Natural killer cell (primary cell): ENCODE measurements at regions not wholly inside any gene's neighbourhood (a gene's known extent, or its start where the extent isn't known, plus 50 kb on each side); places are given as distances from the start of the nearest gene placed in this dataset.

Experiments
- ATAC-seq, 3 donors: fragments of 150-1000 bp in 2 of 3; fragments of 200-7000 bp in 1 of 3; cut with Tn5 transposase; 1 replicate in 1 of 3; 2 replicates in 2 of 3; pipeline ENCODE4 v1.10.0; 2021; ENCODE audit warnings: mild to moderate bottlenecking in 2 of 3, moderate library complexity in 2 of 3
- DNase-seq, 2 donors: peaks; one replicate each; pipeline versions ENCODE4 v3.0.0 to v3.0.0-alpha.2; 2013 to 2021; ENCODE audit warnings: mixed read lengths in 1 of 2
- H3K27ac ChIP-seq: one replicate; pipeline ENCODE4 v1.5.1; 2013; ENCODE audit warnings: mild to moderate bottlenecking, low read length
- H3K27me3 ChIP-seq: one replicate; pipeline ENCODE4 v1.6.1; 2013; ENCODE audit warnings: low read length; ENCODE audit not compliant: control insufficient read depth, insufficient read depth
- H3K36me3 ChIP-seq: one replicate; pipeline ENCODE4 v1.6.1; 2013; ENCODE audit warnings: low read length; ENCODE audit not compliant: control insufficient read depth, insufficient read depth
- H3K4me1 ChIP-seq: one replicate; pipeline ENCODE4 v1.6.1; 2013; ENCODE audit warnings: low read length; ENCODE audit not compliant: control insufficient read depth, insufficient read depth
- H3K4me3 ChIP-seq: one replicate; pipeline ENCODE4 v1.5.1; 2013; ENCODE audit warnings: low read length
- H3K9me3 ChIP-seq: one replicate; pipeline ENCODE4 v1.6.1; 2013; ENCODE audit warnings: low read length; ENCODE audit not compliant: control insufficient read depth, insufficient read depth
- H3K27ac Mint-ChIP-seq, 2 donors: one replicate each; pipeline ENCODE4 v1.8.0; 2022; ENCODE audit warnings: mild to moderate bottlenecking in 2 of 2, mixed read lengths in 2 of 2, moderate library complexity in 1 of 2
- H3K27me3 Mint-ChIP-seq, 2 donors: one replicate each; pipeline ENCODE4 v1.8.0; 2022; ENCODE audit warnings: low read depth in 2 of 2, mixed read lengths in 2 of 2
- H3K36me3 Mint-ChIP-seq: one replicate; pipeline ENCODE4 v1.8.0; 2022; ENCODE audit warnings: mixed read lengths
- H3K4me1 Mint-ChIP-seq, 2 donors: one replicate each; pipeline ENCODE4 v1.8.0; 2022; ENCODE audit warnings: mixed read lengths in 2 of 2
- H3K4me3 Mint-ChIP-seq: one replicate; pipeline ENCODE4 v1.8.0; 2022; ENCODE audit warnings: mild to moderate bottlenecking, moderate library complexity, mixed read lengths
- H3K9me3 Mint-ChIP-seq, 2 donors: one replicate each; pipeline ENCODE4 v1.8.0; 2022; ENCODE audit warnings: mixed read lengths in 2 of 2
- CTCF ChIP-seq: fragments of 200-600 bp; IDR thresholded peaks from one replicate; pipeline ENCODE4 v1.8.0; 2022; ENCODE audit warnings: antibody characterized with exemption
- WGBS: methylation state at CpG from one replicate; pipeline ENCODE4 v1.1.7; 2013; ENCODE audit warnings: missing lambda C conversion rate; ENCODE audit not compliant: insufficient coverage; 5-methylcytosine and 5-hydroxymethylcytosine counted together
- intact Hi-C: fragments of 100-400 bp; cut with micrococcal nuclease; formaldehyde crosslinking; loops from one replicate; pipeline ENCODE4 v1.14.2; 2022

- Mint-ChIP-seq H3K9me3 (no peaks in the 10 kb centered on the region), H3K4me3 (no peak overlapping the region), H3K36me3 (no peaks in the 10 kb centered on the region), H3K4me1 (no peaks in the 10 kb centered on the region), H3K27me3 (peaks cover 22 to 28% of the 10 kb centered on the region in 2 donors), H3K27ac (no peak overlapping the region)
- H3K4me3 ChIP-seq = no peak overlapping the region
- 2% methylated on average over 6 of the region's 12 CpGs for WGBS
- intact Hi-C loops = no loop called here
- H3K27me3 ChIP-seq = peaks cover 2% of the 10 kb centered on the region
- H3K4me1 ChIP-seq = no peaks in the 10 kb centered on the region
- no peak for ATAC-seq
- TF ChIP-seq CTCF = no peak
- no peak for DNase-seq
- no peaks in the 10 kb centered on the region for H3K36me3 ChIP-seq
- H3K9me3 ChIP-seq = no peaks in the 10 kb centered on the region
- H3K27ac ChIP-seq = no peak overlapping the region
These were observed 224.7 kb upstream of the GJB5 start for GRCh38 chr1:34529935-34530859.

- H3K27ac ChIP-seq = no peak overlapping the region
- H3K4me3 ChIP-seq = no peak overlapping the region
- no peaks in the 10 kb centered on the region for H3K4me1 ChIP-seq
- no peaks in the 10 kb centered on the region for H3K9me3 ChIP-seq
- Mint-ChIP-seq H3K27ac (no peak overlapping the region), H3K4me3 (no peak overlapping the region), H3K9me3 (no peaks in the 10 kb centered on the region), H3K36me3 (no peaks in the 10 kb centered on the region), H3K27me3 (peaks cover 19% of the 10 kb centered on the region in 2 donors), H3K4me1 (no peaks in the 10 kb centered on the region)
- intact Hi-C loops = no loop called here
- no peak for DNase-seq
- H3K27me3 ChIP-seq = peaks cover 2% of the 10 kb centered on the region
- 75% methylated on average over 3 of the region's 3 CpGs for WGBS
- ATAC-seq = no peak
- no peaks in the 10 kb centered on the region for H3K36me3 ChIP-seq
- no peak for TF ChIP-seq CTCF
These were observed 222.7 kb upstream of the GJB5 start for GRCh38 chr1:34532113-34532512.

GRCh38 chr1:34538481-34538880 is 216.4 kb upstream of the GJB5 start:
- DNase-seq (no peak), ATAC-seq (no peak)
- Mint-ChIP-seq H3K27ac (no peak overlapping the region), H3K4me1 (no peaks in the 10 kb centered on the region), H3K9me3 (no peaks in the 10 kb centered on the region), H3K4me3 (no peak overlapping the region), H3K27me3 (peaks cover 21 to 47% of the 10 kb centered on the region in 2 donors), H3K36me3 (peaks cover 5% of the 10 kb centered on the region)
- H3K4me1 ChIP-seq = no peaks in the 10 kb centered on the region
- no peak for TF ChIP-seq CTCF
- intact Hi-C loops = no loop called here
- H3K9me3 ChIP-seq = no peaks in the 10 kb centered on the region
- peaks cover 8% of the 10 kb centered on the region for H3K27me3 ChIP-seq
- no peak overlapping the region for H3K27ac ChIP-seq
- no peak overlapping the region for H3K4me3 ChIP-seq
- no peaks in the 10 kb centered on the region for H3K36me3 ChIP-seq
